ENCODE measurements at regions not wholly inside any gene's neighbourhood (a gene's known extent, or its start where the extent isn't known, plus 50 kb on each side); places are given as distances from the start of the nearest gene placed in this dataset.

GRCh38 chr5:124414973-124415372 is 331.5 kb downstream of the ZNF608 start:
- no peak for DNase-seq

- no peak for DNase-seq
Observed at GRCh38 chr5:124410539-124411488, 335.6 kb downstream of the ZNF608 start.

GRCh38 chr5:124408738-124409453 is 337.5 kb downstream of the ZNF608 start:
- no peak for DNase-seq

DNA sequence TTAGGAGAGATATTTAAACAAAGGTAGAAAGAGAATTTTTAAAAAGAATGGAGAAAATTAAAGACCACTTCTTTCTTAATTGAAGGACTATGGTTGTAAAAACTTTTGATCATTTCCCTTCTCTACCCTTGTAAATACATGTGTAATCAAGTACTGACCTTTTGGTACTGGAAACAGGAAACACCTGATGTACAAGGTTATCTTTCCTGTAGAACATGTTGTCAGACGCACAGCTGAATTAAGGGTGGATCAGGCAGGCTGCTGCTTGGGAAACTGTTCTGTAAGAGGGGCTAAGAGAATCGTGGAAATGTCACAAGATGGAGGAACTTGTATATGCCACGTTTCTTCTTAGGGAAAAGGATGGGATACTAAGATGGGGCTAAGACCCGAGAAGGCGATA is 341.6 kb downstream of the ZNF608 start:
- no peak for DNase-seq

DNA sequence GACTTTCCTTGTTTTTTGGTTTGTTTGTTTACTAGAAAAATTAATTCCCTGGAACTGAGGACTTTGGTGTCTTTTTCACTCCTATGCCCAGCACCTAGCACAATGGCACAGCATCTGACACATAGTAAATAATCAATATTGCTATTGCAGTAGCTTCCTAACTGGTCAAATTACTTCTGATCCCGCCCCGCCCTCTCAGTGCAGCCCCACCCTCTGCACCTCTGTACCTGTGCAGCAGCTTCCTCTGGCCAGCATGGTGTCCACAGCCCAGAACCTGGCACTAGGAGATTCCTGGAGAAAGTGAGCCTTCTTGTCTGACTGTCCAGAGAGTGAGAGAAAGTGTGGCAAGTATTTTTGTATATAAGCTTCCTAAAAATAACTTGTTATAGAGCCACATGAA is 343.2 kb downstream of the ZNF608 start:
- DNase-seq = no peak

- DNase-seq = no peak
Observed at GRCh38 chr5:124402144-124402581, 344.3 kb downstream of the ZNF608 start.

- DNase-seq = no peak
Observed at GRCh38 chr5:124401476-124402143, 344.8 kb downstream of the ZNF608 start.

- no peak for DNase-seq
Observed at GRCh38 chr5:124399426-124399961, 346.9 kb downstream of the ZNF608 start.

- DNase-seq = no peak
Observed at GRCh38 chr5:124398460-124398859, 348.0 kb downstream of the ZNF608 start.

- no peak for DNase-seq
Observed at GRCh38 chr5:124397317-124397716, 349.1 kb downstream of the ZNF608 start.

DNA sequence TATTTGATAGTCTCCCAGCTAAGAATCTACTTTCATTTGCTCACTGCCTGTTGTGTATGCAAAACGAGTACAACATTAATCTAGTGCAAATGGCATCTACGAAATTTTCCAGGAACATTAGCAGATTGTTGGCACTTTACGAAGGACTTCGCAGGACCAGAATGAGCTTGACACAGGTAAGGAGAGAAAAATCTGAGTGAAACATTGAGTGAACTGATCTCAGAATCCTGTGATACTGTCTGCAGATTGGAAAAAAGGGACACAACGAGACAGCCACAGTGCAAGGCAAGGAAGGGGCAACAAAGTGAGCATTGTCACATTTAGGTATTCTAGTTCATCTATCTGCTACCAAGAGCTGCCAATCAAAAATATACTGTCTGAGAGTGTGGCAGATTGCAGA is 350.5 kb downstream of the ZNF608 start:
- DNase-seq = no peak

DNA sequence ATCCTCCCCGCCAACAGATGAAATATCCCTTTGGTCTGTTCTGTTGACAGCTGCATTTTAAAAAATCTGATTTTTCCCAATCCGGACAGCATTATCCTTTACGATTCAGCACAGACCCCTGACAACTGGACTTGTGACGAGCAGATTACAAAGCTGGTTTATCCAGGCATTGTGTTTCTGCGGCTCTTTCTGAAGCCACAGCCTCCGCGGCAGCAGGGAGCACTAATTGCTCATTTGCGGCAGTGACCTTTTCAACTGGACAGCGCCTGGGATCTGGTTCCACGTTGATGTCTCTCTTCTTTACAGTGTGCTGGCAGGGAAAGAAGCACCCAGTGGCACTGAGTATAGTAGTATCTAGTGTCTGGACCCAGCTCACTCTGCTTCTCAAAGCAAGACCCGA is 351.2 kb downstream of the ZNF608 start:
- no peak for DNase-seq

DNA sequence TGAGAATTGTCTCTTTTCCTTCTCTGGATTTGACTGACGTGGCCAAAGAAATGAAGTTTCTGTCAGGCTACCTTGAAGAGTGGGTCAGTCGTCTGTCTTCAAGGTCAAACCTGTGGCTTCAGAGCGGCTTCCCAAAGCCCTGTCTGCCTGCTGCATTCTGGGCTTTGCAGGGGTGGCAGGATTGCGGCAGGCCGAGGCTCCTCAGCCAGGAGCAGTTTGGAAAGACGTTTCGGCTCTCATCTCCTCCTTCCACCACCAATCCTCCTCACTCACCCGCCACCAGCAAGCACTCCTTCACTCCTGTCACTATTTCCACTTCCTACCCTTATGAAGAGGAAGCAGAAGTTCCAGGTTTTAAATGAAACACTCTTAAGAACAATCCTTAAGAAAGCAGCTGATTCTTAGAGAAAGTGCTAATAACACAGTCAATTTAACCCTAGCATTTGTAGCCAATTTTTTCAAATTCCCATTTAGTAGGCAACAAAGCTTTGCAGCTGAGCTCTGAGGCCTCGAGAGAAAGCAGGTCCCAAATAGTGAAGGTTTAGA is 351.7 kb downstream of the ZNF608 start:
- DNase-seq = no peak

- DNase-seq = no peak
Observed at GRCh38 chr5:124393584-124394379, 352.7 kb downstream of the ZNF608 start.

GRCh38 chr5:124383693-124384092 is 362.7 kb downstream of the ZNF608 start:
- DNase-seq = no peak

DNA sequence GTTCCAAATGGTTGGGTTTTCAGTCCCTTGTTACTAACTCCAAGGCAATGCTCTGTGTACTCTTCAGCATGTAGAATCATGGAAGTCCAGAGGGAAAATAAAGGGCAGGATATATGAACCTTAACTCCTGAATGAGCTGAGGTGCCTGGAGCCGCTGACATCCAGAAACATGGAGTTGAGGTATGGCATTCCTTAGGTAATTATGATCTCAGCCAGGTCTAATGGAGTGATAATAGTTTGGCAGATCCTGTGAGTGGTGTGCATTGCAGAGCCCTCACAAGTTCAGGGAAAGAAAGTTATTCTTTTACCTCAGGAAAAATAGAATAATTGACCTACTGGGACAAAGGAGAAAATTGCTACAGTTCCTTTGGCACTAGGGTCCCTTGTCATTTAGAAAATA is 369.1 kb downstream of the ZNF608 start:
- DNase-seq = no peak

DNA sequence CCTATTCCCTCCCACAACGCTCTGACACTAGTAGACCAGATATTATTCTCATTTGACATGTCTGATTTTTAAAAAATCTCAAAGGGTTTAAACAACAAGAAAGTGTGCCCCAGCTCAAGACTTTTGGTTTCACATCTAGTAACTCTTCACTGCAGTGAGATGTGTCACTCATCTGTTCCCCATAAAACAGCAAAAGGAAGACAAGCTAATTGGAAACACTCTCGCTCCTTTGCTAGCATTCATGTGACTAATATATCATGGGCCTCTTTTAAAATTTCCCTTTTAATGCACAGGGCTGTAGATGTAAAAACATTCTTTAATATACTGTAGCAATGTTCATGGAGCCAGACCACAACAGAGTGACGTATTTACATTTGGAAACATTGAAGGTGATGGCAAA is 372.6 kb downstream of the ZNF608 start:
- DNase-seq = no peak

- no peak for DNase-seq
Observed at GRCh38 chr5:124372457-124372856, 374.0 kb downstream of the ZNF608 start.

DNA sequence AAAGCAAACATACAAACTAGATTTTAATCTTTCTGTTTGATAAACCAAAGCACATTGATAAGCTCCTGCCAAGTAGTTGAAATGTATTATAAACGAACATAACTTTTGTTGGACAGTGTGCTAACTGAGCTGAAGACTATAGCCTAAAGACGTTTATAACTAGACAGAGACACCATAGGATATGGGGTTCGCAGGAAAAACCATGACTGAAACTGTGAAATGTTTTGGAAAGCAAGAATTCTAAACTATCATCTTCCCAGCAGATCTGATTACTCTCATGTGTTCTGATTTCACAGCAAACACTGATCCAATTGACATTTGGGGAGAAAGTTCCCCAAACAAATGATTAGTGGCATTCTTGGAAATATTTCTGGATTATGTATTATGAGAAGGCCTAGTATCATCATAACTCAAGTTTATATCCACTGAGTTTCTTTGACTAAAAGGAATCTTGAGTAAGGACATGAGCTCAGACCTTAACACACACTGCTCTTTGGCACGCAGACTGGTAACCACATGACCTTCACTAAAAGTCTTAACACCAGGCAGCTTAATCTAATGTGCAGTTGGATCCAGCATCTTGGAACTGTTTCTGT is 375.2 kb downstream of the ZNF608 start:
- DNase-seq = no peak

DNA sequence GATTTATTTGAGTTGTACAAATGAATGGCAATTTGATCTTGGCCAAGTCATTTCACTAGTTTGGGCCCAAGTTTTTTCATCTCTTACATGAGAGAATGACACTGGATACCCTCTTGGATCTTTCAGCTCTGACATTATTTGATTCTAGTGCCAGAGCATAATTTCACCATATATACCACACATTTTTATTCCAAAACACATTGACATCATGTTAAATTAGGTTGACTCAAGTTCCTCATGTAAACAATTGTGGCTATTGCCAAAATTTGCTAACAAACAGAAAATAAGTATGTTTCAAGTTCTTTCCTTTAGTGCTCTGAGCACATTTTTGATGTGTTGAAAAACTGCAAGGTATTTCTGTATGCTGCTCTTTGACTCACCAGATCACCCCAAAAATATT is 375.8 kb downstream of the ZNF608 start:
- no peak for DNase-seq

GRCh38 chr5:124365361-124365801 is 381.1 kb downstream of the ZNF608 start:
- DNase-seq = peak; percentile 52

GRCh38 chr5:124355928-124356327 is 390.5 kb downstream of the ZNF608 start:
- DNase-seq = no peak

All from NCI-H345 (cell line).